ENCODE measurements at regions not wholly inside any gene's neighbourhood (a gene's known extent, or its start where the extent isn't known, plus 50 kb on each side); places are given as distances from the start of the nearest gene placed in this dataset.
"Not testable (repeated sequence)": the region's sequence is repeated elsewhere in the genome, so short reads cannot be mapped to it uniquely, and the experiment has no call there.

- no peak for TF ChIP-seq CTCF (IDR thresholded peaks at IDR 0.05; ENCODE audit: low read depth, low read length)
- Histone ChIP-seq H3K36me3 (no peaks in the 10 kb centered on the region), H3K27me3 (ENCODE audit: insufficient read depth, low read depth, severe bottlenecking) (no peaks in the 10 kb centered on the region), H3K9me3 (ENCODE audit: severe bottlenecking) (no peaks in the 10 kb centered on the region), H3K27ac (no peak overlapping the region), H3K4me3 (ENCODE audit: low read depth, low read length) (no peak overlapping the region)
- DNase-seq, result no peak
Observed at GRCh38 chr4:123529278-123529568, 132.6 kb downstream of the SPRY1 start.

GRCh38 chr4:123530357-123530756 lies 133.8 kb downstream of the SPRY1 start:
- DNase-seq, result no peak
- Histone ChIP-seq H3K27me3 (ENCODE audit: insufficient read depth, low read depth, severe bottlenecking) (no peaks in the 10 kb centered on the region), H3K27ac (no peak overlapping the region), H3K36me3 (no peaks in the 10 kb centered on the region), H3K9me3 (ENCODE audit: severe bottlenecking) (no peaks in the 10 kb centered on the region), H3K4me3 (ENCODE audit: low read depth, low read length) (no peak overlapping the region)
- TF ChIP-seq CTCF (IDR thresholded peaks at IDR 0.05; ENCODE audit: low read depth, low read length), result no peak

- no peaks in the 10 kb centered on the region for H3K27me3 ChIP-seq (ENCODE audit: insufficient read depth, low read depth, severe bottlenecking)
- H3K27ac ChIP-seq, result no peak overlapping the region
- TF ChIP-seq CTCF (IDR thresholded peaks at IDR 0.05; ENCODE audit: low read depth, low read length), result no peak
- no peak for DNase-seq
- no peaks in the 10 kb centered on the region for H3K36me3 ChIP-seq
- peaks cover 3% of the 10 kb centered on the region for H3K9me3 ChIP-seq (ENCODE audit: severe bottlenecking)
- H3K4me3 ChIP-seq (ENCODE audit: low read depth, low read length), result no peak overlapping the region
Observed at GRCh38 chr4:123535037-123535748, 138.6 kb downstream of the SPRY1 start.

- no peaks in the 10 kb centered on the region for H3K27me3 ChIP-seq (ENCODE audit: insufficient read depth, low read depth, severe bottlenecking)
- TF ChIP-seq CTCF (IDR thresholded peaks at IDR 0.05; ENCODE audit: low read depth, low read length), result no peak
- peaks cover 3% of the 10 kb centered on the region for H3K9me3 ChIP-seq (ENCODE audit: severe bottlenecking)
- H3K4me3 ChIP-seq (ENCODE audit: low read depth, low read length), result no peak overlapping the region
- H3K36me3 ChIP-seq, result no peaks in the 10 kb centered on the region
- DNase-seq, result no peak
- H3K27ac ChIP-seq, result no peak overlapping the region
Observed at GRCh38 chr4:123536225-123536624, 139.6 kb downstream of the SPRY1 start.

GRCh38 chr4:123537906-123538402 lies 141.4 kb downstream of the SPRY1 start:
- not testable (repeated sequence) for H3K27me3 ChIP-seq (ENCODE audit: insufficient read depth, low read depth, severe bottlenecking); H3K9me3 ChIP-seq (ENCODE audit: severe bottlenecking); DNase-seq; H3K36me3 ChIP-seq; H3K4me3 ChIP-seq (ENCODE audit: low read depth, low read length); H3K27ac ChIP-seq

- Histone ChIP-seq H3K36me3 (no peaks in the 10 kb centered on the region), H3K4me3 (ENCODE audit: low read depth, low read length) (no peak overlapping the region), H3K9me3 (ENCODE audit: severe bottlenecking) (no peaks in the 10 kb centered on the region), H3K27ac (no peak overlapping the region), H3K27me3 (ENCODE audit: insufficient read depth, low read depth, severe bottlenecking) (no peaks in the 10 kb centered on the region)
- TF ChIP-seq CTCF (IDR thresholded peaks at IDR 0.05; ENCODE audit: low read depth, low read length), result no peak
- DNase-seq, result no peak
Observed at GRCh38 chr4:123545667-123546572, 149.3 kb downstream of the SPRY1 start.
